PC-9 (cell line): ENCODE measurements at regions not wholly inside any gene's neighbourhood (a gene's known extent, or its start where the extent isn't known, plus 50 kb on each side); places are given as distances from the start of the nearest gene placed in this dataset.

Experiments
- BruUV-seq: library from RNA; stranded (reverse); fragments of 400-500 nt; replicated peaks from 2 replicates; lab custom pipeline; 2021; lab: Mats Ljungman, UMichigan
- CTCF ChIA-PET: fragments of 300-600 bp; sonication (Branson Sonifier 250); formaldehyde crosslinking; loops from one replicate; lab custom pipeline; 2022; ENCODE audit warnings: antibody characterized with exemption; lab: Charles Lee
- POLR2A ChIA-PET: fragments of 300-600 bp; sonication (Branson Sonifier 250); formaldehyde crosslinking; loops from one replicate; lab custom pipeline; 2022; ENCODE audit warnings: antibody characterized with exemption; ENCODE audit not compliant: unreplicated experiment; lab: Charles Lee
- DNase-seq, 2 experiments: peaks; one replicate each; pipeline versions ENCODE4 v3.0.0 to v3.0.0-alpha.2; 2015 to 2022; ENCODE audit warnings: mixed read lengths in 1 of 2
- H2AFZ ChIP-seq: fragments of 200-600 bp; sonication (generic); 2 replicates; pipeline ENCODE4 v1.8.1; 2017; ENCODE audit warnings: antibody characterized with exemption
- H3F3A ChIP-seq: fragments of 200-600 bp; sonication (generic); 2 replicates; pipeline ENCODE4 v1.8.1; 2017; ENCODE audit warnings: antibody characterized with exemption, mild to moderate bottlenecking, low read depth; ENCODE audit not compliant: insufficient read depth
- H3K27ac ChIP-seq: fragments of 200-600 bp; sonication (generic); 2 replicates; pipeline ENCODE4 v1.6.1; 2016; ENCODE audit warnings: mixed run types
- H3K27me3 ChIP-seq: fragments of 200-600 bp; sonication (generic); 2 replicates; pipeline ENCODE4 v1.6.1; 2016; ENCODE audit warnings: low read depth, mixed run types; ENCODE audit not compliant: insufficient read depth
- H3K36me3 ChIP-seq: fragments of 200-600 bp; sonication (generic); 2 replicates; pipeline ENCODE4 v1.6.1; 2016; ENCODE audit warnings: low read depth, mixed run types
- H3K4me1 ChIP-seq: fragments of 200-600 bp; sonication (generic); replicated peaks from 2 replicates; pipeline ENCODE4 v1.6.1; 2016; ENCODE audit warnings: mixed run types; ENCODE audit not compliant: insufficient read depth
- H3K4me2 ChIP-seq: fragments of 200-600 bp; sonication (generic); 2 replicates; pipeline ENCODE4 v1.6.1; 2017; ENCODE audit warnings: mixed run types
- H3K4me3 ChIP-seq: fragments of 200-600 bp; sonication (generic); 2 replicates; pipeline ENCODE4 v1.6.1; 2016; ENCODE audit warnings: mixed run types
- H3K79me2 ChIP-seq: fragments of 200-600 bp; sonication (generic); 2 replicates; pipeline ENCODE4 v1.6.1; 2017; ENCODE audit warnings: low read depth, mixed run types
- H3K9me2 ChIP-seq: fragments of 200-600 bp; sonication (generic); 2 replicates; pipeline ENCODE4 v1.8.1; 2017; ENCODE audit warnings: mild to moderate bottlenecking; ENCODE audit not compliant: insufficient read depth
- H3K9me3 ChIP-seq: fragments of 200-600 bp; sonication (generic); 2 replicates; pipeline ENCODE4 v1.8.1; 2016; ENCODE audit warnings: low read depth; ENCODE audit not compliant: insufficient read depth
- H4K20me1 ChIP-seq: fragments of 200-600 bp; sonication (generic); 2 replicates; pipeline ENCODE4 v1.8.1; 2017; ENCODE audit not compliant: insufficient read depth
- CTCF ChIP-seq: fragments of 200-600 bp; sonication (generic); conservative IDR thresholded peaks from 2 replicates; pipeline ENCODE4 v1.6.1; 2017; ENCODE audit warnings: mixed run types, antibody characterized with exemption, mild to moderate bottlenecking, moderate library complexity
- EZH2 ChIP-seq: fragments of 200-600 bp; sonication (generic); IDR thresholded peaks from 2 replicates; pipeline ENCODE4 v1.8.0; 2017; ENCODE audit warnings: antibody characterized with exemption, low read depth
- intact Hi-C: fragments of 100-400 bp; cut with micrococcal nuclease; formaldehyde crosslinking; loops from one replicate; pipeline ENCODE4 v1.10.0; 2022; ENCODE audit not compliant: unreplicated experiment

- no TSS peak for BruUV-seq
- H2AFZ ChIP-seq = no peak overlapping the region
- no peaks in the 10 kb centered on the region for H3K9me2 ChIP-seq
- CTCF ChIA-PET = interaction anchor here (0.7 kb wide), 1 partner anchor 139 kb away, joined by 3 read pairs; no protein-coding TSS in a partner anchor
- H3K36me3 ChIP-seq = no peaks in the 10 kb centered on the region
- peak in 1 of 2 experiments; percentile 56 for DNase-seq
- H3K79me2 ChIP-seq = no peaks in the 10 kb centered on the region
- intact Hi-C loops = loop anchor here (1.0 to 5.0 kb wide), 3 partner anchors 122 to 1735 kb away; no protein-coding TSS in a partner anchor
- H3K27ac ChIP-seq = no peak overlapping the region
- POLR2A ChIA-PET = no interaction called here
- TF ChIP-seq EZH2 (no peak), CTCF (peak; percentile 46)
- no peaks in the 10 kb centered on the region for H4K20me1 ChIP-seq
- no peaks in the 10 kb centered on the region for H3F3A ChIP-seq
- H3K4me1 ChIP-seq = no peaks in the 10 kb centered on the region
- no peaks in the 10 kb centered on the region for H3K27me3 ChIP-seq
- no peak overlapping the region for H3K4me2 ChIP-seq
- H3K9me3 ChIP-seq = no peaks in the 10 kb centered on the region
- no peak overlapping the region for H3K4me3 ChIP-seq
Measured at GRCh38 chr4:20422398-20422797, 170.7 kb downstream of the SLIT2 start.

GRCh38 chr4:20423420-20423819 is 171.7 kb downstream of the SLIT2 start:
- H3K4me3 ChIP-seq = no peak overlapping the region
- H3K27me3 ChIP-seq = no peaks in the 10 kb centered on the region
- H3K9me2 ChIP-seq = no peaks in the 10 kb centered on the region
- POLR2A ChIA-PET = no interaction called here
- CTCF ChIA-PET = no interaction called here
- intact Hi-C loops = loop anchor here (5.0 kb wide), 1 partner anchor 1736 kb away; no protein-coding TSS in a partner anchor
- no peaks in the 10 kb centered on the region for H3F3A ChIP-seq
- H4K20me1 ChIP-seq = no peaks in the 10 kb centered on the region
- no peaks in the 10 kb centered on the region for H3K9me3 ChIP-seq
- H3K27ac ChIP-seq = no peak overlapping the region
- H3K79me2 ChIP-seq = no peaks in the 10 kb centered on the region
- H3K4me1 ChIP-seq = no peaks in the 10 kb centered on the region
- no peak for DNase-seq
- H3K36me3 ChIP-seq = no peaks in the 10 kb centered on the region
- BruUV-seq = no TSS peak
- no peak overlapping the region for H2AFZ ChIP-seq
- no peak for TF ChIP-seq CTCF
- TF ChIP-seq EZH2 = no peak
- no peak overlapping the region for H3K4me2 ChIP-seq

GRCh38 chr4:20426028-20426427 is 174.3 kb downstream of the SLIT2 start:
- Histone ChIP-seq H3K9me3 (no peaks in the 10 kb centered on the region), H3K4me3 (no peak overlapping the region), H3K9me2 (no peaks in the 10 kb centered on the region), H3K27me3 (no peaks in the 10 kb centered on the region), H4K20me1 (no peaks in the 10 kb centered on the region), H2AFZ (no peak overlapping the region), H3K79me2 (no peaks in the 10 kb centered on the region), H3K27ac (no peak overlapping the region), H3F3A (no peaks in the 10 kb centered on the region), H3K4me1 (no peaks in the 10 kb centered on the region), H3K36me3 (no peaks in the 10 kb centered on the region), H3K4me2 (no peak overlapping the region)
- ChIA-PET CTCF (no interaction called here), POLR2A (no interaction called here)
- DNase-seq = no peak
- intact Hi-C loops = no loop called here
- TF ChIP-seq CTCF (no peak), EZH2 (no peak)
- no TSS peak for BruUV-seq
